HG03175 (cell line): ENCODE measurements at regions not wholly inside any gene's neighbourhood (a gene's known extent, or its start where the extent isn't known, plus 50 kb on each side); places are given as distances from the start of the nearest gene placed in this dataset.

Experiments
- ATAC-seq: cut with Tn5 transposase; IDR thresholded peaks from one replicate; pipeline ENCODE4 v1.9.1; 2021; ENCODE audit warnings: mild to moderate bottlenecking, moderate library complexity; ENCODE audit not compliant: unreplicated experiment

DNA sequence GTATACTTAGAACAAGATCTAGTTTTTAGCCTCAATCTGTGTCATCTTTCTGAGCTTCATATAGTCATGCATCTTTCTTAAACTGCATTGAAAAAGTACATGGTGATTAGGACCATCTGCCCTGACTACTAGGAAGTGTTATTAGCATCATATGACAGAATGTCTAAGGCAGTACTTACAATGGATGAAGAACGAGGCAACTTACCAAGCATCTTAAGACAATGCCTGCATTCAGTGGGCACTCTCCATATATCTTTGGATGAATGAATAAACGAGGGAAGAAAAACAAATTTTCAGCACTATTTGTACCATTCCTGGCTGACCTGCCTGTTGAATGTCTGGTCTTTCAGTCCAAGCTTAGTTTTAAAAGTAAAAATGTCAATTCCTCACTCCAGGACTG lies 185.4 kb upstream of the EPHA3 start:
- ATAC-seq, result no peak

DNA sequence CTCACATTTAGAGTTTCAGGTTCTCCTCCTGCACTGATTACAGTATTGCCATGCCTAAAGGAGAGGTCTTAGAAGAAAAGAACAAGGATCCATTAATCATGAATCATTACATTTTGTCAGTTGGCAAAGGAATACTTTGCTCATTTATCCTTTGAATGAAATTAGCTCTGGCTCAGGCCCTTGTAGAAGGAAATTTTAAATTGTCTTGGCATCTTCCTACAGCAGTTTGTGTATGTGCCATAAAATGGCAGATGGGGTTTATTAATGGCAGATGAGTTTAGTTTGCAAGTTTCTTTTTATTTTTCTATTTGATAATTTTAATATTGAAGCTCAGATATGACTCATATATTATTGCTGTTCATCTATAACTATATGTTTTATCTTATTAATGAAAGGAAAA lies 181.2 kb upstream of the EPHA3 start:
- ATAC-seq, result no peak

DNA sequence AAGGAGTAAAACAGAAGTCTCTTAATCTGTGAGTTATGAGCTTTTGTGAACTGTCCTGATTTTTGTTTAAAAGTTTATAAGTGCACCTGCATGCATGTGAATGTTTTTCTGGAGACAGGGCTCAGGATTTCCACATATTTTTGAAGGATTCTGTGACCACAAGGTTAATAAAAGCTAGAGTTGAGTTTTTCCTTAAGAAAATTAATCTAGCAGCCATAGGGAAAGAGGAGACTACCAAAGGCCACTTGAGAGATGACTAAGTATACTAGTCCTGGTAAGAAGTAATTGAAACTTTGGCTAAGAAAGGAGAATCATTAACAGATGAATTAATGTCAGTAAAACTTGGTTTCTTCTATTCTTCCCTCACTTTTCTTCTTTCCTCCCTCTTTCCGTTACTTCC lies 176.8 kb upstream of the EPHA3 start:
- ATAC-seq, result no peak

DNA sequence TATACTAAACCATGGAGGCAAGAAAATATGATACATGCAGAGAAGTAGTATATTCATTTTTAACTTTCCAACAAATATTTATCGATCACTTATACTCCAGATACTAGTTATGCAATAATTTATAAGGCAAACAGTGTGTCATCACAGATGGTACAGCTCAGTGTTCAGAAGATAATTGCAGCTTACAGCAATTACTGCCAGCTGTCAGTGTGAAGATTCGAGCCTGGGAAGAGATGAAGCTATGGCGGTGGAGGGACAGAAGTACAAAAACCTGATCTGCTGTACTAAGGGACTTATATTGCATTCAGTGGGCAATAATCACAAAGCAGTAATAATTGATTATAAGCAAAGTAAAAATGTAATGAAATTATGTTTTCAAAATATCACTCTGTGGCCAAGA lies 170.6 kb upstream of the EPHA3 start:
- no peak for ATAC-seq

DNA sequence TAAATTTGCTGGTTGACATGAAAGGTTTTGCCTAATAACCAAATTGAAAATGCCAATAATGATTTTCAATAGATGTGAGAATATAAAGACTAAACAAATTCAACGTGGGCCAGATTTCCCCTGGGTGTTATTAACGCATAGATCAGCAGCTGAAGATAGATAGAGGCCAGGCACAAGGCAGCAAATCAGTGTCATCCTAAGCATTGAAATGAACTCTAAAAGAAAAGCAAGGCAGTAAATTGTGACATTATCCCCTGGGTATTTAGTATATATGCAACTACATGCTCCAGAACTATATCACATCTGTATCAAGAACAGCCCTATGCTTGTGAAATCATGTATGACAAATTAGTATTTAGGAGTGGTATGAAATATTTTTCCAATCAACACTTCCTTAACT lies 167.1 kb upstream of the EPHA3 start:
- ATAC-seq, result no peak

DNA sequence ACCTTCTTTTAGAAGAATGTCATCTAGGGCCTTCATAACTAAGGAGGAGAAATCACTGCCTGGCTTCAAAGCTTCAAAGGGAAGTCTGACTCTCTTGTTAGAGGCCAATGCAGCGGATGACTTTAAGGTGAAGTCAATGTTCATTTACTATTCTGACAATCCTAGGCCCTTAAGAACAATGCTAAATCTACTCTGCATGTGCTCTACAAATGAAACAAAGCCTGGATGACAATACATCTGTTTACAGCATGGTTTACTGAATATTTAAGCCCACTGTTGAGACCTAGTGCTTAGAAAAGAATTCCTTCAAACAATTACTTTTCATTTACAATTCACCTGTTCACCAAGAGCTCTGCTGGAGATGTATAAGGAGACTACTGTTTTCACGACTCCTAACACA lies 160.4 kb upstream of the EPHA3 start:
- ATAC-seq, result no peak

DNA sequence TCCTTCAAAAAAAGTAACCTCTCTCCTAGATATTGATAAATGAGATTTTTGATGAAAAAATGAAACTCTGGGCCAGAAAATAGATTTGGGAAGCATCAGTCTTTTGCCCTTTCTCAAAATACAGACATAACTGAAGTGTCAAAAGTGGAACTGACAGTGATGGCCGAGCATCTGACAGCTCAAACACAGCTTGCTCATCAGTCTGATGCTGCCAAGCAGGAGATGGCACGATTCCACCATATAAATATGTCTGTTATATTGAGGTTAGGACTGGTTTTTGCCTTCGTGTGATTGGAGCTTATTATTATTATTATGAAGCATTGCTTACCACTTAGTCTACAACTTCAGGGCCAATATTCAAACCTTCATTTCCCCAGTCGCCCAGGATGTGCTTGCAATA lies 152.6 kb upstream of the EPHA3 start:
- ATAC-seq, result no peak

DNA sequence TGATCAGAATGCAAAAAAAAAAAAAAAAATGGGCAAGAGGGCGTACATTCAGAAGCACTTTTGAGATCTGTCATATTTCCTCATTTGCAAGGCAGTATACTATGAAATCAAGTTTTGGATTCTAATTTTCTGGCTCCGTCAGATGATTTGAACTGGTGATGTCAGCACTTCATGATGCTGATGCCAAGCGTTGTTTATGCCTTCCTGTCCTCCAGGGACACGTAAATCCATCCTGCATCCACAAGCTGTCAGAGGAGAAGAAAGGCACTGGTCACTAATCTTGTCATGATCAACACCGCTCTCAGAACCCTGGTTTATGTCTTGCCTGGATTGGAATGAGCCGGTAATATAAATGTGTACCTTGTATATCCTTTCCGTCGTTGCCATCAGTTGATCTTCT lies 152.1 kb upstream of the EPHA3 start:
- no peak for ATAC-seq

DNA sequence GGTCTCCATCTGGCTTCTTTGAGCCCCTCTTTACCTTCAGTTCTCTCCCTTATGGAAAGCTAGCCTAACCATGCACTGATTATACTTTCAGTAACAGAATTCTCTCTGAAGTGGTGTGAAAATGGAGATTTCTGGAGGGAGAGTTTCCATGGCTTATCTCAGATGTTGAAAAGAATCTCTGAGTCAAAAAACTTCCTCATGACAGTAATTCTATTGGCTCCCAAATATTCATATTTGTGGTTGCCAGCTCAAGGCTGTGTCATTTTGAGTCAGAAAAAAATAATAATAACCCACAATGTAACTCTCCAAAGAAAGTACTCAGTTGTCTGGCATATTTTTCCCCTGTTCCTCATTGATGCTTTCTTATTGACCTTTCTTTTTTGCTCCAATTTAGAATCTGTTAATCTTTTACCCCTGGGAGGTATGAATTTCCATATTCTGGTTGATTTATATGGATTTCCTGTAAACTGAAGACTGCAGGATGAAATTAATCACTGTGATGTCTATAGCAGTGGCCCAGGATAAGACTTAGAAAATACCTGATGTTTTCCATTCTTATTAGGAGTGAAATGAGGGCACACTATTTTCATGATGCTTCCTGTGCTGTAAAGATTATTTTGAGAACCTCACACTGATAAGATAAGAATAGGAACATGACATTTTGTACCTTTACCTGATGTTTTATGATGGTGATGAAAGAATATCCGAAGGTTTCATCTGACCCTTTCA lies 149.5 kb upstream of the EPHA3 start:
- no peak for ATAC-seq

DNA sequence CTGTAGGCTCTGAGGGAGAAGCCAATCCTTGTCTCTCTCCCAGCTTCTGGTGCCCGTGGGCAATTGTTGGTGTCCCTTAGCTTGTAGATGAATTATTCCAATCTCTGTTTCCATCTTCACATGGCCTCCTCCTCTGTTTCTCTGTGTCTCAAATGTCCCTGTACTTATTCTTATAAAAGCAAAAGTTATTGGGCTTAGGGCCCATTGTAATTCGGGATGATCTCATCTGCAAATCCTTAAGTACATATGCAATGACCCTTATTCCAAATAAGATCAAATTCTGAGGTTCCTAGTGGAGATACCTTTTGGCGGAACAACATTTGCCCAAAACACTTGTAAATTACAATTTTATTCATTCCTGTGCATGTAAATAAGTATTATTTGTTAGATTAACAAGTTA lies 147.4 kb upstream of the EPHA3 start:
- no peak for ATAC-seq

DNA sequence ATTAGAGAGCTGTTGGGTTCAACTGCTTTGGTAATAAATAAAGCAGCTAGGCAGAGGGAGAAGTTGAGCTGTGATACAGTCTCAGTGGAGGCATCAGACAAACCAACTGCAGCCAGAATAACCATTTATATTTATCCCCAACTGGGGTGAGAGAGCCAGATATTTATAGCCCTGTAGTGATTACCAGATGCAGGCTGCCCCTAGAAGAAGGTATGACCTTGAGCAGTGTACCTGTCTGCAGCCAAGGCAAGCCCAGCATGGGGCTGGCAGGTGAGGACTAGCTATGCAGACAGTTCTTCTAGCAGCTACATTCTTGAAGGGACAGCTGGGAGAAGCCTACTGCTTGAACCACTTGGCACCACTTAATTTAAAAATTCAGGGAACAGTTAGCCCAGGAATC lies 144.4 kb upstream of the EPHA3 start:
- no peak for ATAC-seq

DNA sequence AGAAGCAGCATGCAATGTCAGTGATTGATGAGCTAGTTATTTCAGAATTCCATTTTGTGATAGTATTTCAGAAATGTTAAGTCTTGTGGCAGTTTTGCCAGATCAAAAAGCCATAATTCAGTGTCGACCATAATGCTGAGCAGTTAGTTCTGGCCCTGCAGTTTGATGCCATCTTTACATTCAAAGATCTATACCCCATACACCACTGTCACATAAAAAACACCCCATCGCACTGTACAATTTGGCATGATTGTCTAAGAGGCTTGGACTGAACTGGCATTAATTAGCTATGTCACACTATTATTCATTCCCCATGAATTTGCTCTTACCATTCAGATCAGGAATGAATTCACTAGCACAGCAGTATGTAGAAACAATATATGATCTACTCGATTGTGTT lies 127.7 kb upstream of the EPHA3 start:
- ATAC-seq, result no peak

DNA sequence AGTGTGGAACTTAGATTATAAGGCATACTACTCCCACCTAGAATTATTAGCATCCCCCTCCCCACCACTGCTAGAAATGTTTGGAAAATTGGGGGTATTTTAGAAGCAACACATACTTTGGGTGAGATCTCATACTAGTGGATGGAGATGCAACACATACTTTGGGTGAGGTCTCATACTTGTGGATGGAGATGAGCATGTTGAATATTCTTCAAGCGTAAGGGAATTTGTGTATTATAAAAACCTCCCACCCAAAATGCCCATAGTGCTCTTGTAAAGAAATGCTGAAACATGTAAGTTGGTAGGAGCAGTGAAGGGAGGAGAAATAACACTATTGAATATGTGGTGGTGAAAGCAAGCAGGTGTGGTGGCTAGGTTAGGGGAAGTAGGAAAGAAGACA lies 124.0 kb upstream of the EPHA3 start:
- no peak for ATAC-seq

DNA sequence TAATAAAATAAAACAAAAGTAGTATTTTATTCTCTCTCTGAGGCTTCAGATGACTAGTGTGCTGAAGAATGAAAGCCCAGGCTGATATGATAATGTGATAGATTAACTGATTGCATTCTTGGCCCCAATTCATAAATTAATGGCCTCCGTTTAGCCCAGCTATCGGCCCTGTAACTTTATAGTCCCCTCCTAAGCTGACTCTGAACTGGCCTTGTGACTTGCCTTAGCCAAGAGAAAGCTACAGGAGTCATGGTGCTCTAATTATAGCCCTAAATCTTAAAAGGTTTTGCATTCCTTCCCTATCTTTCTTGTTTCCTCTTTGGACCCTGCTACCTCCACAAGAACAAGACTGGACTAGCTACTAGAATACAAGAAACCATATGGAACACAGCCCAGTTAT lies 123.2 kb upstream of the EPHA3 start:
- no peak for ATAC-seq

DNA sequence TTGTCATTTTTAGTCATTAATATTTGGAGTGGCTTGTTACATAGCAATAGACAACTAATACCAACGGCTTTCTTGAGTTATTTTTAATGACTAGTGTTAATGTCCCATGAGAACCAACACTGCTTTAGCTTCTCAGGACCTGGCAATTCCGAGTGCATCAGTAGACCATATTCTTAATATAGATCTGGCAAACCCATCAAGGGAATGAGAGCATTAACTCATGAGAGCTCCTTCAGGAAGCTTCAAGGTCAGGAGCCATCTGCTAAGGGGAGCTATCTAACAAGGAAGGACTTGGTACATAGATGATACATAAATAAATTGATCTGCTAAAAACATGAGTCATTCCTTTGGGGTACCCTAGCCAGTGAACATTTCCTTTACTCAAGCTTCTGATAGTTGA lies 122.6 kb upstream of the EPHA3 start:
- no peak for ATAC-seq

DNA sequence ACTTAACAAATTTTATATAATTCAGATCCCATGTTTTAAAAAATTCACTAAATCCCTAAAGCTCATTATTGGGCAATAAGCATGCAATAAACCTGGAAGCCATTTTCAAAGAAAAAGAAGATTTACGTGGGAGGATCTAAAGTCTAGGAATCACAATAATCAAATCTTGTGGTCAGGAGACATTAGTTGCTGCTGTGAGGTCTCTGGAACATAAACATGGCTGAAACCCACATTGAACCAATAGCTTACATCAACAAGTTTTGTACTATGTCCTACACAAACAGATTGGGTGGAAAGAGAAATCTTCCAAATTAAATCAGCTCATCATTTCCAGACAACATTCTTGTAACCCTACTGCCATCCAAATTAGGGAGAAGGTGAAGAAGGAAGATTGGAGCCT lies 121.9 kb upstream of the EPHA3 start:
- no peak for ATAC-seq

DNA sequence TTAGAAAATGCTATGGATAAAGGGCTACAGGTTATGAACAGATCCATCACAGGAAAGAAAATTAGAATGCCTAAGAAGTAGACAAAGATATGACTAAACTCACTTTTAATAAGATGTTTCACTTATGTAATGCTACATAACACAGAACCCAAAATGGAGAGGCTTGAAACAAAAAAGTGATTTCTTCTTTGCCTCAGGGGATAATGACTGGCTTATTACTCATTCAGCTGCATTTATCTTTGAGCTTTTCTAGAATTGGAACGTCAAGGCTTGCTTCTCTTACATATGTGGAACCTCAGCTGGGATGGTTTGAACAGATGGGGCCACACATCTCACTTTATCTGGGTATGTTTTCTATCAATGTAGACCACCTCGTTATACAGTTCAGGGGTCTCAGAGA lies 120.6 kb upstream of the EPHA3 start:
- ATAC-seq, result no peak

DNA sequence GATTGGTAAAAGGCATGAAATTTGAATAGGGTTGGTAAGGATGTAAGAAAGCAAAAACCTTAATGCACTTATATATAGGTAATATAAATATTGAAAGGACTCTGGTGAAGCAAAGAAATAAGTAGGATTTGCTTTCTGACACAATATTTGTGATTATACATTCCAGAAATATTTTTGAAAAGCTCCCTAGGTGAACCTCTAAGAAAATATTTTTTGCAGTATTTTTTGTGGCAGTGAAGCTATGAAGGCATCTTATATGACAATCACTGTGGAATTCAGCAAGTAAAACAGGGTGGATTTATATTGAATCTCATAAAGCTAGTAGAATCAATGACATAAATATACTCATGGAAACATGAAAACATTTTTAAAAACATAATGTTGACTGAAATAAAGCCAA lies 119.6 kb upstream of the EPHA3 start:
- no peak for ATAC-seq

DNA sequence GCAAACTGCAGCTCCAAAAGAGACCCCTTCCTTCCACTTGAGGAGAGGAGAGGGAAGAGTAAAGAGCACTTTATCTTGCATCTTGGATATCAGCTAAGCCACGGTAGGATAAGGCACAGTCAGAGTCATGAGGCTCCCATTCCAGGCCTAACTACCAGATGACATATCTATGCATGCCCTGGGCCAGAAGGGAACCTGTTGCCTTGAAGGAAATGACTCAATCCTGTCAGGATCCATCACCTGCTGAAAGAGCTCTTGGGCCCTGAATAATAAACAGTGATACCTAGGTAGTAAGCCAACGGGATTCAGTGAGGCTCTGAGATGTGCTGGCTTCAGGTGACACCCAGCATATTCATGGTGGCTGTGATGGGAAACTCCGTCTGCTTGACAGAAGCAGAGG lies 118.5 kb upstream of the EPHA3 start:
- ATAC-seq, result no peak

DNA sequence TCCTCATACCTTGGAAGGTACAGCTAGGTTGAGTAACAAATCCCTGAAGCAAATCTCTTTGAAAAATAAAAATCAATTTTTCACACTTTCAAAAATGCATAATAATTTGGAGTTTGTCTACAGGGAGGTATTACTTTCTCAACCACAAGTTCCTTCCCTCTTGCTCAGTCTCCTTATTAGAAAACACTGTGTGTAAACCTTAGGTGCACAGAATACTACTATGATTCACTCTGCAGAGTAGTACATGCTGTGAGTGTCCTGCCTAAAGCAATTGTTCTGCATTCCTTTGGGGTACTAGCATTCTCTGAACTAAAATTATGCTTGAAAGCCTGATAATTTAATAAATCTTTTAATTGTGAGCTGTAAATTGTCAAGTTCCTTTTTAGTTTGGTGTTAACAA lies 115.9 kb upstream of the EPHA3 start:
- ATAC-seq, result no peak

DNA sequence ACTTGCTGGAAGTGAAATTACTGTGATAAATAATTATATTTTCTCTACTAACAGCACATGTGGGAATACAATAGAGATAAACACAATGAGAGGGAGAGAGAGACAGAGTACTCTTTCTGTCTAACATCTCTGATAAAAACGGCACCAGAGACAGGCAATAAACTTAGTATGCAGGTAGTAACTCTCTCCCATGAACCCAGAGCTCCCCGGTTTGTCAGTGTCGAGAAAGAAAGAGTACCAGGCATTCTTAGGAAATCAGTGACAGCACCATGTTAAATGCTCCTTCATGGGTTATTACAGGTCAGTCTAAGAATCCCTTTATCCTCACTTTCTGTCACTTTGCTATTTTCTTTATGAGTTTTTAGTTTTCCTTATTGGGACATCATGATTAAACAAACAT lies 110.7 kb upstream of the EPHA3 start:
- no peak for ATAC-seq

DNA sequence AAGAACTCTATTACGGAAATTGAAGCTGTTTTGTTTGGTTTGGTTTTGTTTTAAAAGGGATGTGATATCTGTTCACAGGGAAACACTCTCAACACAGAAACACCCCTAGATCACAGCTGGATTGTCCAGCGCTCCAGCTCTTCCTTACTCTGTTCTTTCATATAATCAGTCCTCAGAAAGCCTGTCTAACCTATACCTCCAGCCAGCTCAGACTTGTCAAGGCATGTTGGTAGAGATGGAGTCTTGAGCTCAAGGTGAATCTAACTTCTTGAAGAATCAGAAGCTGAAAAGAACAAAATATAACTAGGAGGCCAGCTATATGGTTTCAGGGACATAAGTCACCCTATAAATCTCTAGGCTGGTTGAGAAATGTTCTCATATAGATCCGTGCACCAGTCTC lies 110.2 kb upstream of the EPHA3 start:
- ATAC-seq, result no peak

DNA sequence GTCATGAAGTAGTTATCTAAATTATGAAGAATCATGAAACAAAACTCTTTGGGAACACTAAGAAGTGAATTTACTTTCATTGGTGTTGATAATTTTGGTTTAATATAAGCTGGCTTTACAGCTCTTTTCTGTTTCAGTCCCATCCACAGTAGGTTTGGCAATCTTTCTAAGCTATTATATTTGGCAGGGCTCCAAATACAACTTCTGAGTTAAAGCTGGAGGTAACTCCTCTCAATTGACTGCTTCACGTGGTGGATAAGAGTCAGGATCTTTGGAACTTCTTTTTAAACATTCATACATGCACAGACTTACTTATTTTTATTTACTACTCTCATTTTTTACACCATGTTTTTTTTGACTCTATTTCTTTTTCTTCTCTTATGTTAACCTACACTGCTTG lies 106.5 kb upstream of the EPHA3 start:
- no peak for ATAC-seq

DNA sequence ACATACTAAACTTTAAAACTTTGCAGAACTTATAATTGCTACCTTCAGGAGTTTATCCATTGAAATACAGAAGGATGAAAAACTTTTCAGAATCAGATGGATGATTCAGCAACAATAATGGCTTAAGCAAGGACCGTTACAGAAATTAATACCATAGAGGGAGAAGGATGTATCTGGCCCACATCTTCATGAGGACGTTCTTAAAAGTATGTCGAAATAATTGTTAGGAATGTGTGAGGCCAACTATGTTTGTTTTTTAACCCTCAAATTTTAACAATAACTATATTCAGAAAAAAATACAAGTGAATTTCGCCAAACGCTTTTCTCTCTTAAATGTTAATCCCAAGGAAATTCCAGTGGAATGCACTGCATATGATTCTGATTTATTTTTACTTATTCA lies 105.2 kb upstream of the EPHA3 start:
- no peak for ATAC-seq
